HG03108 (cell line): ENCODE measurements at regions not wholly inside any gene's neighbourhood (a gene's known extent, or its start where the extent isn't known, plus 50 kb on each side); places are given as distances from the start of the nearest gene placed in this dataset.

Experiments used
- ATAC-seq: cut with Tn5 transposase; IDR thresholded peaks from one replicate; pipeline ENCODE4 v1.9.1; 2021; ENCODE audit warnings: moderate library complexity; ENCODE audit not compliant: unreplicated experiment

DNA sequence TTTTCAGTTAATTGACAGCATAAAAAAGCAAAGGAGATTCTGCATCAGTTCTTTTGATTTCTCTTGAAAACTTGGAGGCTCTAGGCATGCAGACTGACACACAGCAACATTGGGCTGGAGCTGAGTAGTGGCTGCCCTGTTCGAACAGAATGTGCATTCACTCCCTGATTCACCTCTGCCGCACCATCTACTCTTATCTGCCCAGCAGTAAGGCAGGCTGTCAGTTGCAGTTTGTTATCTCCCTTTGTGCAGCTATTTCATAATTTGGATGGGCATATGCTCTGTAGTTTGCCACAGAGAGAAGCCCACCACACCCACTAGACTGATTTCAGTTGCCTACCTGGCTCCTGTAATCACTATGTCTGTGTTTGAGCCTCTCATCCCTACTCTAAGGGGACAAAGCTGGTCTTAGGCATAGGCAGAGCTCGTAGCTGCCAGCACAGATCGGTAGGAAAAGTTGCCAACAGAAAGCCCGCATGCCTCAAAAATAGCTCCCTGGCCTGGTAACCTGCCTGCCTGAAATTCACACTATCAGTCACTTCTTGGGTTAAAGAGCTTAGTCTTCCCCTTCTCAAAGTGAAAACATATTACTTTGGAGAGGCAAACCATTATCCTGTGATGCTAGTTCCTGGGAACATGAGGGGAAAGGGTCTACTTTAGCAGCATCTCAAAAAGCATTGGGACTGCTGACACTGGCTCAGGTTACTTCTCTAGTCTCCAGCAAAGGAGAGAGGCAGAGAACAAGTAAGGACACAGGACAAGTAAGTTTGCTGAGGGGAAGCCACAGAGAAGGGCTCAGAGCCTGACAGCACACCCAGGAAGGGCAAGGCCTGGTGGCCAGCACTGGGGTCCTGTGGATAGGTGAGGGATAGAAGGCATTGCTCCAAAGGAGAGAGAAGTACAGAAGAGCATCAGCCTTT is 75.9 kb upstream of the TMEM164 start:
- ATAC-seq = no peak

DNA sequence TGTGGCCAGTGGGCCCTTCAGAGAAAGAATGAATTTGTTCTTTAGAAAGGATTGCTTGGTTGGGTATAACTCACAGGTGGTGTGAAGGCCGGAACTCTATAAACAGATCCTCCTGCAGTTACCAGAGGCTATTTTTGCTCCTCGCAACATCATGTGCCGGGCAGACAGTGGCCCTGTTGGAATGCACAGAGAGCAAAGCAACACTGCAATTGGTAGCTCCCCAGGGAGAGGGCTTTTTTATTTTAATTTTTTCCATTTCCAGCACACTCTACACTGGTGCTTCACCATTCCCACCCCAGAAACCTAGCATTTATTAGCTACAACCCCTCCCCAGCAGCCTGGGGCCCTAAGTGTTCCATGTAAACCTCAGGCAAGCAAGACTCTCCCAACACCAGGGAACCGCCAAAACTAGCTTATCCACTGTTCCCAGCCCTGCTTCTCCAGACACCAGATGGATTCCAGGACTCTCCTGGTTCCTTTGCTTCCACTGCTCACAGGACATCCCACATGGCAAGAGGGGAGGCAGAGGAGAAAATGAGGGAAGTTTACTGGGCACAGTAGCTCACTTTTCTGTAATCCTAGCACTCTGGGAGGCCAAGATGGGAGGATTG is 75.1 kb upstream of the TMEM164 start:
- ATAC-seq = no peak

DNA sequence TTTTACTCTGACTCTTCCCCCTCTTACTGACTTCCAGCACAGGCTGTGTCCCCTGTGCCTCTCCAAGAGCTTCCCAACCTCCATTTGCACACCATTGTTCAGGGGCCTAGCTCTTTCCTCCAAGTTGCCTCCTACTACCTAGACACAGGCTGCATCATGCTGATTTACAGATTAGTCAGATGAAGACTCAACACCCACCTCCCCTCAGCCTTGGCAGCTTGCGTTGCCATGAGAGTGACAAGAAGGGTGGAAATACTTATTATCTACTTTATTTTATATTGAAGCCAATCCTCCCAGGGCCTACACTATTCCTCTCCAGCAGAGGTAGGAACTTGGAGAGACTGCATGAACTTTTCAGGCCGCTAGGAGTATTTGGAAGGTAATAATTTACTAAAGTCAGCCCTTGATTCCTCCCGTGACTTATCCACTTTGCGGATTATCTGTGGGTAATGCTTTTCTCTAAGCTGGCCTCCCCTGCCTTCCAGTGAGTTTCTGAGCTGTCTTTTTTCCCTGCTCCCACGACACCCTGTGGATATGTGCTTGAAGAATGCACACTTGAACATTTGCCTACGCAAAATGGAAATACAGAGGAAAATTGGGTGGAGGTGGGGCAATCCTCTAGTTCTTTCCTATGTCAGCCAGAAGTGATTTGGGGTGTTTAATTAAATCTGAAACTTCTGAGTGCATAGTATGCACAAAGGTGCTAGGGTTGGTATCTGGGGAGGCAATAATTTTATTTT is 74.1 kb upstream of the TMEM164 start:
- no peak for ATAC-seq

DNA sequence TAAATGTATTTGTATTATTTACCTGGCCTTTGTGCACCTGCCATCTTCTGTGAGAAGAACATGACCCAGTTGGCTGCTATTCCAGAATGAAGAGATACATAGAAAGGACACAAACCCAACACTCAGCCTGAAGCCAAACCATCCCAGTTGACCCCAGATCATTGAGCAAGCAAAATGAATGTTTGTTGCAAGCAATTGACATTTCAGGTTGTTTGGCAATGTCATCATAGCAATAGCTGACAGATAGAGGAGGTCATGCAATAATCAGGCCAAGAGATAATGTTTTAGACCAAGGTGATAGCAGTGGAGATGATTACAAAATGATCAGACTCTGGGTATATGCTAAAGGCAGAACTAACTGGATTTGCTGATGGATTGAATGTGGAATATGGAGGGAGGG is 71.2 kb upstream of the TMEM164 start:
- ATAC-seq = no peak

DNA sequence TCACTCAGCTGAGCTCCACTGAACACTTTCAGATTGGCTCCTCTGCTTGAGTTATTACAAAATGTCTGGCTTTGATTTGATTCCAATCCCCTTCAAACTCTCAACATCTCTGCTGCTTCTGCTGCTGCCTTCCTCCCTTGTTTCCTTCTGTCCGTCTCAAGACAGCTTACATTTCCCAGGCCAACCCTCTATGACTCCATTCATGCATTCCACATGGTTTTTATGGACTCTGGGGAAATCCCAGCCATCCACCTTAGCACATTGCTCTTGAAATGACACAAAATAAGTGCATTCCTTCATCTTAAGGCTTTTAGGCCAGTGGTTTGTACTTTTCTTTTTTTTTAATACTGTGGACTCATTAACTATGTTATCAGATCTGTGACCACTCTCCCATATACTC is 68.5 kb upstream of the TMEM164 start:
- no peak for ATAC-seq

DNA sequence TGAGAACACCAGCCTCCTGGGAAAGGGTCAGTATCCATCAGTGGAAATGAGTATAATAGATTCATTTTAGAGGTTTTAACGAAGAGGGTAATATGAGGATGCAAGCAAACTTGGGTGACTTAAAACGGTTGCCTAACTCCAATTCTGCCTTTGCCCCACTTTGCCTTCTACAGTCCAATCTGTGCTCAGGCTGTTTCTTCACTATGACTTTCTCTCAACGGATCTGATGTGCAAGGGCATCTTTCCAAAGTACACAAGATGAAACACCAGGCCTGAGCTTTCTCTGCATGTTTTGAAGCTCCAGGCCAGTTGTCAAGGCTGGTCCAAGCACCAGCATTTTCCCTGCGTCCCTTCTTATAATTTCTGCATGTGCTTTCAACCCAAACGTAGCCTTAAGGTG is 68.0 kb upstream of the TMEM164 start:
- no peak for ATAC-seq

- no peak for ATAC-seq
These were observed 66.8 kb upstream of the TMEM164 start for GRCh38 chrX:109936114-109936513.

GRCh38 chrX:109936598-109936997 is 66.3 kb upstream of the TMEM164 start:
- ATAC-seq = no peak

GRCh38 chrX:109939498-109939897 is 63.4 kb upstream of the TMEM164 start:
- ATAC-seq = no peak

- ATAC-seq = no peak
These were observed 62.5 kb upstream of the TMEM164 start for GRCh38 chrX:109940411-109940810.

- ATAC-seq = no peak
These were observed 59.7 kb upstream of the TMEM164 start for GRCh38 chrX:109943092-109943739.

DNA sequence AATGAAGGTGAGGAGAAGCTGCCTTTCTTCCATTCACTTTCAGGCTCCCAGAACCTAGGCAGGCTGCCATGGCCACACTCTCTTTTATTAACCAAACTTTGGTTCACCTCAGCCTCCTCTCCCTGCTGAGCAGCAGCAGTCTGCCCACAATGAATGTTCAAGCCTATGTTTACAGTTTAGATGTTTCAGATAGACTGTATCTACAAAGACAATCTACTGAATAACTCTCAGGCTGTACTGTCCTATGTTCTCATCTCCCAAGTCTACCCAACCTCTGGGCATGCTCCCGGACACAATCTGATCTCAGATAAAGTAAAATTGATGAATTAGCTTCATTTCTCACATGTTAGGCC is 59.2 kb upstream of the TMEM164 start:
- no peak for ATAC-seq

DNA sequence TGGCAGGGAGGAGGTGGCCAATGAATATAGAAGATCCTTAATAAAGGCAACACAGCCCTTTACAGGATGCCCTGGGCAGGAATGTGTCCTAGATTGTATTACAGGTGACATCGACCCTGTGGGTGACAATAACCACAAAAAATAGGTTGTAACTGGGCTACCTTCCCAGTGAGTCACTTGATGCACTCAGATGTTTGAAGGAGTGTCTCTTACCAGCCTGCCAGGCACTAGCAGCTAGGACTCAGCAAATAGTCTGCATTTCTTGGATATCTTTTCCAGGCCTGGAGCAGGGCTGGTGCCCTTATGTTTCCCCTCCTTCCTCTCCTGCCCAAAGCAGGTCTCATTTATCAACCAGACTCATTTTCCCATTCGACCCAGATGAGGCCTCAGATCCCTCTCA is 50.9 kb upstream of the TMEM164 start:
- ATAC-seq = no peak

GRCh38 chrX:109952985-109953905 is 49.7 kb upstream of the TMEM164 start:
- no peak for ATAC-seq
